Ureter (tissue), 1 donor: ENCODE measurements at regions not wholly inside any gene's neighbourhood (a gene's known extent, or its start where the extent isn't known, plus 50 kb on each side); places are given as distances from the start of the nearest gene placed in this dataset.

Source experiments
- DNase-seq: peaks from one replicate; pipeline ENCODE4 v3.0.0-alpha.2; 2020; ENCODE audit warnings: low spot score
- donor health status: DM: yes; HTN: yes; CAD: no.

- no peak for DNase-seq
These were observed 554.1 kb upstream of the KLHL1 start for GRCh38 chr13:70662231-70662940.

GRCh38 chr13:70644052-70644451, 535.8 kb upstream of the KLHL1 start:
- DNase-seq = no peak

GRCh38 chr13:70634893-70635292, 526.6 kb upstream of the KLHL1 start:
- no peak for DNase-seq

- DNase-seq = no peak
These were observed 522.0 kb upstream of the KLHL1 start for GRCh38 chr13:70630247-70630646.

GRCh38 chr13:70623239-70623638, 515.0 kb upstream of the KLHL1 start:
- no peak for DNase-seq

GRCh38 chr13:70622796-70623195, 514.5 kb upstream of the KLHL1 start:
- DNase-seq = no peak

GRCh38 chr13:70619936-70620335, 511.7 kb upstream of the KLHL1 start:
- DNase-seq = no peak

- no peak for DNase-seq
These were observed 508.6 kb upstream of the KLHL1 start for GRCh38 chr13:70616847-70617246.

- no peak for DNase-seq
These were observed 505.0 kb upstream of the KLHL1 start for GRCh38 chr13:70613295-70613694.

GRCh38 chr13:70612881-70613280, 504.6 kb upstream of the KLHL1 start:
- no peak for DNase-seq

GRCh38 chr13:70604448-70604847, 496.2 kb upstream of the KLHL1 start:
- no peak for DNase-seq

- DNase-seq = no peak
These were observed 485.5 kb upstream of the KLHL1 start for GRCh38 chr13:70593716-70594115.

- no peak for DNase-seq
These were observed 476.9 kb upstream of the KLHL1 start for GRCh38 chr13:70585109-70585508.

GRCh38 chr13:70580825-70581224, 472.6 kb upstream of the KLHL1 start:
- no peak for DNase-seq

GRCh38 chr13:70579941-70580340, 471.7 kb upstream of the KLHL1 start:
- no peak for DNase-seq

- DNase-seq = no peak
These were observed 463.0 kb upstream of the KLHL1 start for GRCh38 chr13:70571221-70571620.

- DNase-seq = no peak
These were observed 460.3 kb upstream of the KLHL1 start for GRCh38 chr13:70568571-70568970.

- no peak for DNase-seq
These were observed 436.5 kb upstream of the KLHL1 start for GRCh38 chr13:70544706-70545105.

GRCh38 chr13:70541451-70541850, 433.2 kb upstream of the KLHL1 start:
- DNase-seq = no peak

- no peak for DNase-seq
These were observed 426.2 kb upstream of the KLHL1 start for GRCh38 chr13:70534466-70534865.

- no peak for DNase-seq
These were observed 421.4 kb upstream of the KLHL1 start for GRCh38 chr13:70529652-70530051.

GRCh38 chr13:70527599-70527998, 419.3 kb upstream of the KLHL1 start:
- no peak for DNase-seq

- no peak for DNase-seq
These were observed 415.4 kb upstream of the KLHL1 start for GRCh38 chr13:70523622-70524021.
